ENCODE measurements at regions not wholly inside any gene's neighbourhood (a gene's known extent, or its start where the extent isn't known, plus 50 kb on each side); places are given as distances from the start of the nearest gene placed in this dataset.
A peak's percentile ranks its signal among the peaks of the same experiment; 100 is the strongest.

DNA sequence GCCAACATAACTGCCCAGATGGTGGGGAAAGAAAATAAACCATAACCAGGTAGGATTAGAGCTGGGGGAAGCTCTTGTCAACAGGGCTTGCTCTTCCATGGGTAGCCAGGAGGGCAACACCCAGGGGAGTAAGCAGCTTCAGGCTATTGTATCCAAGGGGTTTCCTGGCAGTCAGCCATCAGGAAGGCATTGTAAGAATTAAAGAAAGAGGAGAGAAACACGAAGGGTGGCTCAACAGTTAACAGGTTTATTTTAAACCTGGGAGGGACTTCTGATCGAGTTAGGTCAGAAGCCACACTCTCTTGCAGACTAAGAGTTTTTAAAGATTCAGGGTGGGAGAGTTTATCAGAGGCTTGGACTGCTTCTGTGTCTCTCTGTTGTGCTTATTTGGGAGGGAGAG is 114.2 kb downstream of the QRSL1 start:
- WGBS (ENCODE audit: insufficient coverage, low coverage, missing lambda C conversion rate) = 0% methylated on average over 2 of the region's 2 CpGs
- no peaks in the 10 kb centered on the region for H4K20me1 ChIP-seq (replicated peaks; ENCODE audit: control insufficient read depth, insufficient read depth, low read length)
- no peak overlapping the region for H3K4me2 ChIP-seq (ENCODE audit: insufficient read depth, low read length)
- no peaks in the 10 kb centered on the region for H3K9me1 ChIP-seq (ENCODE audit: control insufficient read depth, insufficient read depth, low read length)
- no peak overlapping the region for H3K4me3 ChIP-seq
- FAIRE-seq (no peak), ATAC-seq (no peak), DNase-seq (ENCODE audit: extremely low read depth in 1 of 4, low spot score in 3 of 4) (no peak)
- intact Hi-C loops (cut with micrococcal nuclease) = no loop called here
- H3K4me1 ChIP-seq (replicated peaks in 1 of 2; ENCODE audit: control insufficient read depth in 2 of 2, insufficient read depth in 2 of 2, low read length in 2 of 2) = no peaks in the 10 kb centered on the region; a peak in 1 of 5 replicates
- H3K36me3 ChIP-seq (ENCODE audit: control insufficient read depth, insufficient read depth, low read length) = no peaks in the 10 kb centered on the region
- POLR2A ChIA-PET = interaction anchor here (1.7 kb wide), 1 partner anchor 10 kb away, joined by 5 read pairs; no protein-coding TSS in a partner anchor
- CTCF ChIA-PET (ENCODE audit: low intra/inter-chr PET ratio) = no interaction called here
- no peaks in the 10 kb centered on the region for H3K79me2 ChIP-seq (ENCODE audit: control insufficient read depth, insufficient read depth, low read length)
- H2AFZ ChIP-seq (ENCODE audit: low read depth, low read length) = no peak overlapping the region
- no peak for TF ChIP-seq HMG20A (CRISPR knock-in tag; conservative IDR thresholded peaks at IDR 0.05)
- TF ChIP-seq HLTF (IDR thresholded peaks at IDR 0.05) = peak; percentile 55; the same call in 1 of the 2 replicates
- TF ChIP-seq NFATC3 (IDR thresholded peaks at IDR 0.05) = no peak
- in situ Hi-C loops (cut with MboI) = no loop called here
- H3K27me3 ChIP-seq (ENCODE audit: control insufficient read depth in 2 of 2, insufficient read depth in 2 of 2, low read length in 2 of 2) = no peaks in the 10 kb centered on the region
- H3K9ac ChIP-seq (ENCODE audit: insufficient read depth in 1 of 2, low read depth in 2 of 2, low read length in 2 of 2) = no peak overlapping the region
- H3K9me3 ChIP-seq (replicated peaks; ENCODE audit: control insufficient read depth, insufficient read depth, low read depth, low read length) = no peaks in the 10 kb centered on the region; the same call in 1 of the 2 replicates
- no TSS peak for BruUV-seq (replicated peaks)
- no peak overlapping the region for H3K27ac ChIP-seq (ENCODE audit: extremely low read depth, low read depth, low read length)

DNA sequence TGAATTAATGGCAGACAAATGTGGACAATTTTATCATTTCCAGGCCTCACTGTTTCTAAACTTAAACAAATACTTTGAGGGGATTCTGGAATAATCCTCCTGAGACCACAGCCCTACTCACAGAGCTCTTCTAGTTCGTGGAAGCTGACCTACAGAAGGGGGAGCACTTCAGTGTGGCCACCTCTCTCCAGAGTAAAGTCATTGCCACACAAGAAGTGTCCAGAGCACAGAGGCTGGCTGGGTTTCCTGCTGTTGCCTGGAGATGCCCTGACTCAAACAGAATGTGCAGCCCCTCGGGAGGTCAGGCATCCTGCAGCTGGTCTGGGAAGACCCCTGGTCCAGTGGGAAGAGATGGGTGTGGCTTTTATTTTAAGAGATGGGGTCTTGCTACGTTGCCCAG is 110.9 kb downstream of the QRSL1 start:
- FAIRE-seq (no peak), ATAC-seq (no peak; the same call in 2 of the 3 replicates), DNase-seq (ENCODE audit: extremely low read depth in 1 of 4, low spot score in 3 of 4) (no peak)
- CTCF ChIA-PET (ENCODE audit: low intra/inter-chr PET ratio) = no interaction called here
- no peaks in the 10 kb centered on the region for H3K27me3 ChIP-seq (ENCODE audit: control insufficient read depth in 2 of 2, insufficient read depth in 2 of 2, low read length in 2 of 2)
- H2AFZ ChIP-seq (ENCODE audit: low read depth, low read length) = no peak overlapping the region
- TF ChIP-seq NFIC (IDR thresholded peaks at IDR 0.05) (no peak), FOXK1 (CRISPR knock-in tag; IDR thresholded peaks at IDR 0.05; ENCODE audit: borderline replicate concordance) (no peak)
- H3K27ac ChIP-seq (ENCODE audit: extremely low read depth, low read depth, low read length) = no peak overlapping the region
- 6% methylated on average over 3 of the region's 3 CpGs for WGBS (ENCODE audit: insufficient coverage, low coverage, missing lambda C conversion rate)
- H4K20me1 ChIP-seq (replicated peaks; ENCODE audit: control insufficient read depth, insufficient read depth, low read length) = no peaks in the 10 kb centered on the region
- no peak overlapping the region for H3K9ac ChIP-seq (ENCODE audit: insufficient read depth in 1 of 2, low read depth in 2 of 2, low read length in 2 of 2)
- H3K4me1 ChIP-seq (replicated peaks in 1 of 2; ENCODE audit: control insufficient read depth in 2 of 2, insufficient read depth in 2 of 2, low read length in 2 of 2) = no peaks in the 10 kb centered on the region; a peak in 1 of 5 replicates
- BruUV-seq (replicated peaks) = no TSS peak
- no peak overlapping the region for H3K4me2 ChIP-seq (ENCODE audit: insufficient read depth, low read length)
- POLR2A ChIA-PET = interaction anchor here (0.7 kb wide), 1 partner anchor 9 kb away, joined by 3 read pairs; no protein-coding TSS in a partner anchor
- in situ Hi-C loops (cut with MboI) (no loop called here), intact Hi-C loops (cut with micrococcal nuclease) (no loop called here)
- H3K9me3 ChIP-seq (replicated peaks; ENCODE audit: control insufficient read depth, insufficient read depth, low read depth, low read length) = no peaks in the 10 kb centered on the region; the same call in 1 of the 2 replicates
- no peaks in the 10 kb centered on the region for H3K36me3 ChIP-seq (ENCODE audit: control insufficient read depth, insufficient read depth, low read length)
- no peaks in the 10 kb centered on the region for H3K9me1 ChIP-seq (ENCODE audit: control insufficient read depth, insufficient read depth, low read length)
- no peak overlapping the region for H3K4me3 ChIP-seq
- H3K79me2 ChIP-seq (ENCODE audit: control insufficient read depth, insufficient read depth, low read length) = no peaks in the 10 kb centered on the region

Data from K562 (cell line).